NB4 (cell line): ENCODE measurements at regions not wholly inside any gene's neighbourhood (a gene's known extent, or its start where the extent isn't known, plus 50 kb on each side); places are given as distances from the start of the nearest gene placed in this dataset.
A peak's percentile ranks its signal among the peaks of the same experiment; 100 is the strongest.
"Not testable (repeated sequence)": the region's sequence is repeated elsewhere in the genome, so short reads cannot be mapped to it uniquely, and the experiment has no call there.

Experiments
- DNase-seq: peaks from one replicate; pipeline ENCODE4 v3.0.0; 2010; ENCODE audit warnings: low read depth
- H3K4me3 ChIP-seq: one replicate; pipeline ENCODE4 v1.5.1; 2011; ENCODE audit warnings: mild to moderate bottlenecking, low read depth, low read length, moderate library complexity
- MAX ChIP-seq: IDR thresholded peaks from 2 replicates; pipeline ENCODE4 v1.6.1; 2011; ENCODE audit warnings: low read depth, low read length
- MYC ChIP-seq: IDR thresholded peaks from 2 replicates; pipeline ENCODE4 v1.6.1; 2011; ENCODE audit warnings: low read depth, low read length
- POLR2A ChIP-seq: IDR thresholded peaks from 2 replicates; pipeline ENCODE4 v1.6.1; 2011; ENCODE audit warnings: mild to moderate bottlenecking; ENCODE audit not compliant: insufficient read length; ENCODE audit errors: extremely low read depth
- TF ChIP-seq, protein P1 (sequence below): IDR thresholded peaks from one replicate; pipeline ENCODE4 v1.5.1; 2012; ENCODE audit warnings: low read depth, low read length

DNA sequence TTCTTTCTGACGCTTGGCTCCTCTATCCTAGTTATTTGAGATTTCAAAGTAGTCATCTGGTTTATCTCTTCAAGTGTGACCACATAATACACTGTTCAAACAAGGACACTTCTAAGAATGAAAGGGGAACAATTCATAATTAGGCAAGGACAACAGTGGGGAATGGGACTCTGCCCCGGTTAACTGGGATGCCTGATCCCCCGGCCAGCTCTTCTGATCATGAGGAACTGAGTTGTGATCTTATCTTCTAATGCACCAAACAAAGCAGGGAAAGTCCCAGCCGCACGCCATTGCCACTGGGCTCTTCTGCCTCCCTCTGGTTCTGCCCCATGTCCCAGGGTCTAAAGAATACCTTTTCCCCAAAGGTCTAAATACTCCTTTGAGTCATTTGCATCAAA lies 158.2 kb upstream of the IRF2BP2 start:
- peak; percentile 52 for DNase-seq
- H3K4me3 ChIP-seq: peak overlapping the region; percentile 13
- TF ChIP-seq POLR2A: no peak
- TF ChIP-seq, protein P1, sequence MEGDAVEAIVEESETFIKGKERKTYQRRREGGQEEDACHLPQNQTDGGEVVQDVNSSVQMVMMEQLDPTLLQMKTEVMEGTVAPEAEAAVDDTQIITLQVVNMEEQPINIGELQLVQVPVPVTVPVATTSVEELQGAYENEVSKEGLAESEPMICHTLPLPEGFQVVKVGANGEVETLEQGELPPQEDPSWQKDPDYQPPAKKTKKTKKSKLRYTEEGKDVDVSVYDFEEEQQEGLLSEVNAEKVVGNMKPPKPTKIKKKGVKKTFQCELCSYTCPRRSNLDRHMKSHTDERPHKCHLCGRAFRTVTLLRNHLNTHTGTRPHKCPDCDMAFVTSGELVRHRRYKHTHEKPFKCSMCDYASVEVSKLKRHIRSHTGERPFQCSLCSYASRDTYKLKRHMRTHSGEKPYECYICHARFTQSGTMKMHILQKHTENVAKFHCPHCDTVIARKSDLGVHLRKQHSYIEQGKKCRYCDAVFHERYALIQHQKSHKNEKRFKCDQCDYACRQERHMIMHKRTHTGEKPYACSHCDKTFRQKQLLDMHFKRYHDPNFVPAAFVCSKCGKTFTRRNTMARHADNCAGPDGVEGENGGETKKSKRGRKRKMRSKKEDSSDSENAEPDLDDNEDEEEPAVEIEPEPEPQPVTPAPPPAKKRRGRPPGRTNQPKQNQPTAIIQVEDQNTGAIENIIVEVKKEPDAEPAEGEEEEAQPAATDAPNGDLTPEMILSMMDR: no peak
- no peak for TF ChIP-seq MYC
- TF ChIP-seq MAX: no peak

GRCh38 chr1:234765672-234766071 lies 155.7 kb upstream of the IRF2BP2 start:
- TF ChIP-seq MYC: no peak
- TF ChIP-seq, protein P1: no peak
- no peak for TF ChIP-seq MAX
- TF ChIP-seq POLR2A: no peak
- no peak for DNase-seq
- H3K4me3 ChIP-seq: no peak overlapping the region

DNA sequence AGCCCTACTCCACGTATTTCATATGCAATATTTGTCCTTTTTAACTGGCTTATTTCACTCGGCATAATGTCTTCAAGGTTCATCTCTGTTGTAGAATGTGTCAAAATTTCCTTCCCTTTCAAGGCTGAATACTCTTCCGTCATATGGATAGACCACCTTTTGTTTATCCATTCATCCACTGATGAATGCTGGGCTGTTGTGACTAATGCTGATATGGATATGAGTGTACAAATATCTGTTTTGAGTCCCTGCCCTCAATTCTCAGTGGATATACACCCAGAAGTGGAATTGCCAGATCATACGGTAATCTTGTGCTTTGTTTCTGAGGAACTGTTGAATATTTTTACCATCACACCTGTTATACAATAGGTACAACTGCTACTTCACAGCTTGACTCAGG lies 155.2 kb upstream of the IRF2BP2 start:
- no peak for DNase-seq
- H3K4me3 ChIP-seq: no peak overlapping the region
- TF ChIP-seq MYC: no peak
- no peak for TF ChIP-seq POLR2A
- TF ChIP-seq, protein P1: no peak
- no peak for TF ChIP-seq MAX

DNA sequence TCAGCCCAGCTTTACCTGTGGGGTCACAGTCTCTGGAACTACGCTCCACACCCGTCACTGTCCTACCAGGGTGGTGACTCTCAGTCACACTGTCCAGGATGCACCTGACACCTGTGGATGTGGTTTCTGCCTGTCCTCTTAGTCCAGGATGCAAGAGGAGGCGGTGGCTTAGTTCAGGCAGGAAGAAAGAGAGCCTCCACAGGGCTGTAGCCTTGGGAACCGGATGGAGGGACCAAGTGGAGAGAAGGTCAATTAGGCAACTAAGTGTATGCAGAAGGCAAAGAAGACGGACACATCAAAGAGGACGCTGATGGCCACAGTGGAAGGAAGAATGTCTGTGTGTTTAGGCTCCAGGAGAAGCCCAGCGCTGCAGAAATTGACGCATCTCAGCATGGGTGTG lies 153.9 kb upstream of the IRF2BP2 start:
- no peak overlapping the region for H3K4me3 ChIP-seq
- DNase-seq: no peak
- TF ChIP-seq MYC: no peak

GRCh38 chr1:234763367-234763766 lies 153.4 kb upstream of the IRF2BP2 start:
- H3K4me3 ChIP-seq: no peak overlapping the region

GRCh38 chr1:234762127-234762526 lies 152.1 kb upstream of the IRF2BP2 start:
- H3K4me3 ChIP-seq, DNase-seq: not testable (repeated sequence)

More at GRCh38 chr1:234763367-234763766, 153.4 kb upstream of the IRF2BP2 start:
- no peak for TF ChIP-seq MAX
- TF ChIP-seq POLR2A: no peak
- no peak for TF ChIP-seq MYC
- TF ChIP-seq, protein P1: no peak
- DNase-seq: peak; percentile 64

GRCh38 chr1:234760303-234760723 lies 150.3 kb upstream of the IRF2BP2 start:
- peak; percentile 51 for DNase-seq
- TF ChIP-seq MAX (no peak), POLR2A (no peak), MYC (no peak)
- TF ChIP-seq, protein P1: no peak
- no peak overlapping the region for H3K4me3 ChIP-seq
